ENCODE measurements at regions not wholly inside any gene's neighbourhood (a gene's known extent, or its start where the extent isn't known, plus 50 kb on each side); places are given as distances from the start of the nearest gene placed in this dataset.

DNA sequence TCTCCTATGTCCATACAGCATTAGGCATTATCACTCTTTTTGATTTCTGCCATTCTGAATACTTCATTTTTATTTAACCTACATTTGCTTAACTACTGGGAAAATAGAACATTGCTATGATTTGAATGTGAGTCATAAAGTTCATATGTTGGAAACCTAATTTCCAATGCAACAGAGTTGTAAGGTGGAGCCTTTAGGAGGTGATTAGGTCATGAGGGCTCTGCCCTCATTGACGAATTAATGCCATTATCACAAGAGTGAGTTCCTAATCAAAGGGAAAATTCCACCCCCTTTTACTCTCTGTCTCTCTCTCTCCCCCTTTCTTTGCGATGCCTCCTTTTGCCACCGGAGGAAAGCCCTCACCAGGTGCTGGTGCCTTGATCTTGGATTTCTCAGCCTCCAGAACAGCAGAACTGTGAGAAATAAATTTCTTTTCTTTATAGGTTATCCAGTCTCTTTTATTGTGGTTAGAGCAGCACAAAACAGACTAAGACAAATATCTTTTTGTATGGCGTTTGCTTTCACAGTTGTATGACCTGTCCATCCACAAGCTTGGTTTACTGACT lies 180.1 kb upstream of the ARID2 start:
- TF ChIP-seq POLR2AphosphoS5 (IDR thresholded peaks at IDR 0.05; ENCODE audit: low read depth, low read length) (no peak), TAF1 (IDR thresholded peaks at IDR 0.05; ENCODE audit: borderline replicate concordance, insufficient read depth, low read length) (no peak)
- TF ChIP-seq, protein P1, sequence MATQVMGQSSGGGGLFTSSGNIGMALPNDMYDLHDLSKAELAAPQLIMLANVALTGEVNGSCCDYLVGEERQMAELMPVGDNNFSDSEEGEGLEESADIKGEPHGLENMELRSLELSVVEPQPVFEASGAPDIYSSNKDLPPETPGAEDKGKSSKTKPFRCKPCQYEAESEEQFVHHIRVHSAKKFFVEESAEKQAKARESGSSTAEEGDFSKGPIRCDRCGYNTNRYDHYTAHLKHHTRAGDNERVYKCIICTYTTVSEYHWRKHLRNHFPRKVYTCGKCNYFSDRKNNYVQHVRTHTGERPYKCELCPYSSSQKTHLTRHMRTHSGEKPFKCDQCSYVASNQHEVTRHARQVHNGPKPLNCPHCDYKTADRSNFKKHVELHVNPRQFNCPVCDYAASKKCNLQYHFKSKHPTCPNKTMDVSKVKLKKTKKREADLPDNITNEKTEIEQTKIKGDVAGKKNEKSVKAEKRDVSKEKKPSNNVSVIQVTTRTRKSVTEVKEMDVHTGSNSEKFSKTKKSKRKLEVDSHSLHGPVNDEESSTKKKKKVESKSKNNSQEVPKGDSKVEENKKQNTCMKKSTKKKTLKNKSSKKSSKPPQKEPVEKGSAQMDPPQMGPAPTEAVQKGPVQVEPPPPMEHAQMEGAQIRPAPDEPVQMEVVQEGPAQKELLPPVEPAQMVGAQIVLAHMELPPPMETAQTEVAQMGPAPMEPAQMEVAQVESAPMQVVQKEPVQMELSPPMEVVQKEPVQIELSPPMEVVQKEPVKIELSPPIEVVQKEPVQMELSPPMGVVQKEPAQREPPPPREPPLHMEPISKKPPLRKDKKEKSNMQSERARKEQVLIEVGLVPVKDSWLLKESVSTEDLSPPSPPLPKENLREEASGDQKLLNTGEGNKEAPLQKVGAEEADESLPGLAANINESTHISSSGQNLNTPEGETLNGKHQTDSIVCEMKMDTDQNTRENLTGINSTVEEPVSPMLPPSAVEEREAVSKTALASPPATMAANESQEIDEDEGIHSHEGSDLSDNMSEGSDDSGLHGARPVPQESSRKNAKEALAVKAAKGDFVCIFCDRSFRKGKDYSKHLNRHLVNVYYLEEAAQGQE (IDR thresholded peaks at IDR 0.05; ENCODE audit: insufficient read depth in 1 of 2, low read depth in 2 of 2, low read length in 2 of 2): no peak

Data from PFSK-1 (cell line).